ENCODE measurements at regions not wholly inside any gene's neighbourhood (a gene's known extent, or its start where the extent isn't known, plus 50 kb on each side); places are given as distances from the start of the nearest gene placed in this dataset.

GRCh38 chr4:19239565-19239964, 1012.1 kb upstream of the SLIT2 start:
- Histone ChIP-seq H3K36me3 (ENCODE audit: control insufficient read depth, insufficient read depth, low read length) (no peaks in the 10 kb centered on the region), H3K27me3 (replicated peaks; ENCODE audit: control insufficient read depth, insufficient read depth, low read length) (no peaks in the 10 kb centered on the region), H3K4me3 (replicated peaks; ENCODE audit: low read depth, low read length) (no peak overlapping the region)
- DNase-seq (ENCODE audit: extremely low read depth, insufficient read length), result no peak
- no peak for TF ChIP-seq CTCF (IDR thresholded peaks at IDR 0.05; ENCODE audit: insufficient read depth, low read length, poor library complexity, severe bottlenecking)

GRCh38 chr4:19236473-19236872, 1015.2 kb upstream of the SLIT2 start:
- no peak for DNase-seq (ENCODE audit: extremely low read depth, insufficient read length)
- H3K36me3 ChIP-seq (ENCODE audit: control insufficient read depth, insufficient read depth, low read length), result no peaks in the 10 kb centered on the region
- H3K27me3 ChIP-seq (replicated peaks; ENCODE audit: control insufficient read depth, insufficient read depth, low read length), result no peaks in the 10 kb centered on the region
- TF ChIP-seq CTCF (IDR thresholded peaks at IDR 0.05; ENCODE audit: insufficient read depth, low read length, poor library complexity, severe bottlenecking), result no peak
- no peak overlapping the region for H3K4me3 ChIP-seq (replicated peaks; ENCODE audit: low read depth, low read length)

GRCh38 chr4:19230906-19231545, 1020.7 kb upstream of the SLIT2 start:
- H3K27me3 ChIP-seq (replicated peaks; ENCODE audit: control insufficient read depth, insufficient read depth, low read length), result no peaks in the 10 kb centered on the region
- H3K4me3 ChIP-seq (replicated peaks; ENCODE audit: low read depth, low read length), result no peak overlapping the region
- no peak for DNase-seq (ENCODE audit: extremely low read depth, insufficient read length)
- H3K36me3 ChIP-seq (ENCODE audit: control insufficient read depth, insufficient read depth, low read length), result no peaks in the 10 kb centered on the region
- no peak for TF ChIP-seq CTCF (IDR thresholded peaks at IDR 0.05; ENCODE audit: insufficient read depth, low read length, poor library complexity, severe bottlenecking)

- no peak overlapping the region for H3K4me3 ChIP-seq (replicated peaks; ENCODE audit: low read depth, low read length)
- TF ChIP-seq CTCF (IDR thresholded peaks at IDR 0.05; ENCODE audit: insufficient read depth, low read length, poor library complexity, severe bottlenecking), result no peak
- H3K36me3 ChIP-seq (ENCODE audit: control insufficient read depth, insufficient read depth, low read length), result no peaks in the 10 kb centered on the region
- no peaks in the 10 kb centered on the region for H3K27me3 ChIP-seq (replicated peaks; ENCODE audit: control insufficient read depth, insufficient read depth, low read length)
- no peak for DNase-seq (ENCODE audit: extremely low read depth, insufficient read length)
Measured at GRCh38 chr4:19227701-19228100, 1024.0 kb upstream of the SLIT2 start.

GRCh38 chr4:19224820-19225219, 1026.9 kb upstream of the SLIT2 start:
- H3K36me3 ChIP-seq (ENCODE audit: control insufficient read depth, insufficient read depth, low read length), result no peaks in the 10 kb centered on the region
- no peaks in the 10 kb centered on the region for H3K27me3 ChIP-seq (replicated peaks; ENCODE audit: control insufficient read depth, insufficient read depth, low read length)
- TF ChIP-seq CTCF (IDR thresholded peaks at IDR 0.05; ENCODE audit: insufficient read depth, low read length, poor library complexity, severe bottlenecking), result no peak
- DNase-seq (ENCODE audit: extremely low read depth, insufficient read length), result no peak
- H3K4me3 ChIP-seq (replicated peaks; ENCODE audit: low read depth, low read length), result no peak overlapping the region

GRCh38 chr4:19216476-19216875, 1035.2 kb upstream of the SLIT2 start:
- Histone ChIP-seq H3K4me3 (replicated peaks; ENCODE audit: low read depth, low read length) (no peak overlapping the region), H3K36me3 (ENCODE audit: control insufficient read depth, insufficient read depth, low read length) (no peaks in the 10 kb centered on the region), H3K27me3 (replicated peaks; ENCODE audit: control insufficient read depth, insufficient read depth, low read length) (no peaks in the 10 kb centered on the region)
- TF ChIP-seq CTCF (IDR thresholded peaks at IDR 0.05; ENCODE audit: insufficient read depth, low read length, poor library complexity, severe bottlenecking), result no peak
- DNase-seq (ENCODE audit: extremely low read depth, insufficient read length), result no peak

Measured in GM06990 (cell line).